Mesenchymal stem cell (in vitro differentiated cells and primary cell): ENCODE measurements at regions not wholly inside any gene's neighbourhood (a gene's known extent, or its start where the extent isn't known, plus 50 kb on each side); places are given as distances from the start of the nearest gene placed in this dataset.

Experiments
- DNase-seq: peaks from one replicate; pipeline ENCODE4 v3.0.0-alpha.2; 2013
- H2AFZ ChIP-seq: one replicate; pipeline ENCODE4 v1.6.1; 2013; ENCODE audit warnings: low read depth, mild to moderate bottlenecking, control low read depth, inconsistent platforms, low read length, moderate library complexity
- H2AK5ac ChIP-seq: 2 replicates; pipeline ENCODE4 v1.6.1; 2013; ENCODE audit warnings: low read length, moderate library complexity, mild to moderate bottlenecking, inconsistent platforms; ENCODE audit not compliant: severe bottlenecking
- H2BK120ac ChIP-seq: one replicate; pipeline ENCODE4 v1.6.1; 2013; ENCODE audit warnings: low read depth, mild to moderate bottlenecking, inconsistent platforms, low read length, moderate library complexity
- H2BK12ac ChIP-seq, 2 experiments: one replicate each; pipeline ENCODE4 v1.6.1; 2013; ENCODE audit warnings: inconsistent platforms in 2 of 2, low read length in 2 of 2, mild to moderate bottlenecking in 2 of 2, moderate library complexity in 2 of 2, control low read depth in 1 of 2
- H2BK15ac ChIP-seq: one replicate; pipeline ENCODE4 v1.6.1; 2013; ENCODE audit warnings: mild to moderate bottlenecking, low read depth, inconsistent platforms; ENCODE audit not compliant: poor library complexity, severe bottlenecking
- H2BK5ac ChIP-seq: 2 replicates; pipeline ENCODE4 v1.6.1; 2013; ENCODE audit warnings: low read depth, mild to moderate bottlenecking, low read length, control low read depth, inconsistent platforms; ENCODE audit not compliant: poor library complexity, severe bottlenecking
- H3K14ac ChIP-seq, 2 experiments: one replicate each; pipeline ENCODE4 v1.6.1; 2013; ENCODE audit warnings: inconsistent platforms in 2 of 2, low read length in 2 of 2, control low read depth in 1 of 2, mild to moderate bottlenecking in 1 of 2, moderate library complexity in 1 of 2
- H3K18ac ChIP-seq, 2 experiments: one replicate each; pipeline ENCODE4 v1.6.1; 2013; ENCODE audit warnings: inconsistent platforms in 2 of 2, low read length in 2 of 2, control low read depth in 1 of 2, low read depth in 1 of 2, mild to moderate bottlenecking in 1 of 2
- H3K23ac ChIP-seq, 2 experiments: one replicate each; pipeline ENCODE4 v1.6.1; 2013; ENCODE audit warnings: inconsistent platforms in 2 of 2, low read length in 2 of 2, mild to moderate bottlenecking in 2 of 2, moderate library complexity in 2 of 2, control low read depth in 1 of 2
- H3K27ac ChIP-seq: 2 replicates; pipeline ENCODE4 v1.5.1; 2013; ENCODE audit warnings: mild to moderate bottlenecking, moderate library complexity, low read length, control low read depth, inconsistent platforms; ENCODE audit not compliant: poor library complexity, severe bottlenecking
- H3K27me3 ChIP-seq, 2 experiments: 2 replicates each; pipeline versions ENCODE4 v1.6.1 to v1.7.0; 2013; ENCODE audit warnings: low read length in 2 of 2, mild to moderate bottlenecking in 2 of 2, moderate library complexity in 2 of 2, control low read depth in 1 of 2, inconsistent platforms in 1 of 2; ENCODE audit not compliant: control insufficient read depth in 1 of 2, insufficient read depth in 1 of 2
- H3K36me3 ChIP-seq, 2 experiments: 2 replicates each; pipeline versions ENCODE4 v1.6.1 to v1.7.0; 2013; ENCODE audit warnings: low read length in 2 of 2, control low read depth in 1 of 2, inconsistent platforms in 1 of 2, low read depth in 1 of 2, mild to moderate bottlenecking in 1 of 2; ENCODE audit not compliant: insufficient read depth in 2 of 2, control insufficient read depth in 1 of 2
- H3K4ac ChIP-seq, 2 experiments: one replicate each; pipeline ENCODE4 v1.6.1; 2013; ENCODE audit warnings: inconsistent platforms in 2 of 2, low read length in 2 of 2, mild to moderate bottlenecking in 2 of 2, moderate library complexity in 2 of 2, control low read depth in 1 of 2, low read depth in 1 of 2
- H3K4me1 ChIP-seq: 2 replicates; pipeline ENCODE4 v1.6.1; 2013; ENCODE audit warnings: low read depth, low read length, control low read depth; ENCODE audit not compliant: control insufficient read depth, insufficient read depth
- H3K4me2 ChIP-seq: 2 replicates; pipeline ENCODE4 v1.6.1; 2013; ENCODE audit warnings: low read length, mild to moderate bottlenecking, inconsistent platforms; ENCODE audit not compliant: poor library complexity, severe bottlenecking
- H3K4me3 ChIP-seq, 2 experiments: 2 replicates each; pipeline versions ENCODE4 v1.5.1 to v1.7.0; 2013; ENCODE audit warnings: low read length in 2 of 2, mild to moderate bottlenecking in 2 of 2, control low read depth in 1 of 2, low read depth in 1 of 2; ENCODE audit not compliant: insufficient read depth in 1 of 2
- H3K79me1 ChIP-seq: replicated peaks from 2 replicates; pipeline ENCODE4 v1.6.1; 2013; ENCODE audit warnings: mild to moderate bottlenecking, control low read depth, low read length, inconsistent platforms; ENCODE audit not compliant: poor library complexity, severe bottlenecking
- H3K9ac ChIP-seq: 2 replicates; pipeline ENCODE4 v1.7.0; 2013; ENCODE audit warnings: mild to moderate bottlenecking, low read length, moderate library complexity
- H3K9me3 ChIP-seq: 2 replicates; pipeline ENCODE4 v1.7.0; 2013; ENCODE audit warnings: mild to moderate bottlenecking, low read length; ENCODE audit not compliant: control insufficient read depth
- H4K8ac ChIP-seq: one replicate; pipeline ENCODE4 v1.6.1; 2013; ENCODE audit warnings: inconsistent platforms, mild to moderate bottlenecking, low read length, moderate library complexity
- H4K91ac ChIP-seq: one replicate; pipeline ENCODE4 v1.6.1; 2013; ENCODE audit warnings: mild to moderate bottlenecking, low read length, inconsistent platforms
- WGBS: methylation state at CpG from one replicate; pipeline ENCODE4 v1.1.7; 2013; ENCODE audit warnings: mixed read lengths; 5-methylcytosine and 5-hydroxymethylcytosine counted together

DNA sequence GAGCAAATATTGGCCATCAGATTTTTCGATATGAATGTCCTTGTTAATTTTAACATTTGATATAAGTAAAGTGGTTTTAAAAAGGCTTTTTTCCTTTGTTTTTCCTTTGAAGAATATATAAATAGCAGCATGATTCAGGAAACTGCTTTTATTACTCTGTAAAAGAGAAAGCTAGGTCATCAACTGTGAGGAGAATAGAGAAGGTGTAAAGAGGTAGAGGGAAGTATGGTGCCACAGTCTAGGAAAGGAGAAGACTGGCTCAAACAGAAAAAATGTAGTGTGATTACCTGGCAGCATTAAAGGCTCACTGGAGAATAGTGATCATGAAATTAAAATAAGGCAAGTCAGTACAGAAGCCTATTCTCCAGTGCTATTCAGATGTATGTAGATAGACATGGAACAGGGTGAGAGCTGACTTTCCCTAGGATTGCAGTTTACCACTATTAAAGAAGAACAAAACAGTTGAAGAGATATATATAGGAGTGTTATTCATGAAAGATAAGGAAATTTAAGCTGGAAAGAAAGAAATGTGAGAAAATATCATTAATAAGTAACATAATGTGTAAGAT, 1115.9 kb upstream of the PCDH9 start:
- Histone ChIP-seq H4K91ac (no peak overlapping the region), H4K8ac (no peak overlapping the region), H3K4me2 (no peak overlapping the region), H3K4ac (no peak overlapping the region), H3K27ac (no peak overlapping the region), H3K4me1 (no peaks in the 10 kb centered on the region), H3K9ac (no peak overlapping the region), H2BK5ac (no peak overlapping the region), H2AFZ (no peak overlapping the region), H3K9me3 (peaks cover 26% of the 10 kb centered on the region), H3K36me3 (no peaks in the 10 kb centered on the region), H3K23ac (no peak overlapping the region), H3K18ac (no peak overlapping the region), H3K79me1 (no peaks in the 10 kb centered on the region), H3K14ac (no peak overlapping the region), H2BK120ac (no peak overlapping the region), H3K4me3 (no peak overlapping the region), H3K27me3 (no peaks in the 10 kb centered on the region), H2BK12ac (no peak overlapping the region), H2BK15ac (no peak overlapping the region), H2AK5ac (no peak overlapping the region)
- WGBS = 83% methylated on average over 1 of the region's 1 CpG
- no peak for DNase-seq

GRCh38 chr13:68323124-68323523, 1093.0 kb upstream of the PCDH9 start:
- H3K18ac ChIP-seq = no peak overlapping the region
- no peaks in the 10 kb centered on the region for H3K4me1 ChIP-seq
- H3K27me3 ChIP-seq = no peaks in the 10 kb centered on the region
- H2AK5ac ChIP-seq = no peak overlapping the region
- H2AFZ ChIP-seq = no peak overlapping the region
- H3K36me3 ChIP-seq = no peaks in the 10 kb centered on the region
- no peak overlapping the region for H2BK120ac ChIP-seq
- no peak overlapping the region for H3K23ac ChIP-seq
- no peak overlapping the region for H4K8ac ChIP-seq
- H3K14ac ChIP-seq = no peak overlapping the region
- no peak overlapping the region for H4K91ac ChIP-seq
- no peak overlapping the region for H2BK12ac ChIP-seq
- H3K27ac ChIP-seq = no peak overlapping the region
- 81% methylated on average over 2 of the region's 2 CpGs for WGBS
- no peak overlapping the region for H3K9ac ChIP-seq
- DNase-seq = no peak
- H2BK15ac ChIP-seq = no peak overlapping the region
- no peak overlapping the region for H3K4ac ChIP-seq
- peaks cover 28% of the 10 kb centered on the region for H3K9me3 ChIP-seq
- no peaks in the 10 kb centered on the region for H3K79me1 ChIP-seq
- H2BK5ac ChIP-seq = no peak overlapping the region
- H3K4me2 ChIP-seq = no peak overlapping the region
- H3K4me3 ChIP-seq = no peak overlapping the region

GRCh38 chr13:68319384-68319783, 1089.2 kb upstream of the PCDH9 start:
- H3K36me3 ChIP-seq = no peaks in the 10 kb centered on the region
- H2AFZ ChIP-seq = no peak overlapping the region
- no peaks in the 10 kb centered on the region for H3K4me1 ChIP-seq
- H3K23ac ChIP-seq = no peak overlapping the region
- no peak overlapping the region for H3K18ac ChIP-seq
- no peaks in the 10 kb centered on the region for H3K79me1 ChIP-seq
- H2BK12ac ChIP-seq = no peak overlapping the region
- H3K4me3 ChIP-seq = no peak overlapping the region
- H3K4me2 ChIP-seq = no peak overlapping the region
- H4K91ac ChIP-seq = no peak overlapping the region
- no peak overlapping the region for H2BK120ac ChIP-seq
- no peak overlapping the region for H3K27ac ChIP-seq
- no peak overlapping the region for H2BK15ac ChIP-seq
- no peaks in the 10 kb centered on the region for H3K27me3 ChIP-seq
- no peak overlapping the region for H3K14ac ChIP-seq
- no peak overlapping the region for H3K4ac ChIP-seq
- 66% methylated on average over 2 of the region's 2 CpGs for WGBS
- no peak overlapping the region for H2BK5ac ChIP-seq
- no peak for DNase-seq
- H3K9me3 ChIP-seq = peaks cover 42% of the 10 kb centered on the region
- H4K8ac ChIP-seq = no peak overlapping the region
- H2AK5ac ChIP-seq = no peak overlapping the region
- H3K9ac ChIP-seq = no peak overlapping the region

DNA sequence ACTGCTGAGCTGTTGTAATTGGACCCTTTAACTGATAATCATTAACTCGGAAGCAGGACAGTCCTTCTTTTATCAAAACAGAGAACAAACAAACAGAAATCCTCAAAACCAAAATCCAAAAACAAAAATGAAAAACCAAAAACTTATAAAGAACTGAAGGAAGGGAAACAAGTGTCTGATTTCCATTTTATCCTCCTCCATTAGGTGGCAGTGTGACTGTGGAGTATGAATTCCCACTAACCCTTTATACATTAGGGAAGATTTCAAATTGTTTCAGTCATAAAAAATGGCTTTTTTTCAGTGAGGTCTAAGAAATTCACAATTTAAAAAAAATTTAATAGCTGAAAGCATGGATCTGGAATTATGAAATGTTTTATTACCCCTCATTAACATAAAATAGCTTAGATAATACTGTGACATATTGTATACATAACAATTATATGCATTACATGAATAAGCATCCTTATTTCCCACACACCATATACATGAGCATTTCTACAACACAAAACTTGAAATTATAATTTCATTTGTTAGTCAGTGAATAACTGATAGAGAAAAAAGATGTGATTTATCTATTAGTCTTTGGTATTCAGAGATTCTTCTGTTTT, 1074.3 kb upstream of the PCDH9 start:
- no peak overlapping the region for H4K91ac ChIP-seq
- H2BK15ac ChIP-seq = no peak overlapping the region
- H3K4ac ChIP-seq = no peak overlapping the region
- H3K9ac ChIP-seq = no peak overlapping the region
- no peak overlapping the region for H3K23ac ChIP-seq
- H2BK120ac ChIP-seq = no peak overlapping the region
- no peaks in the 10 kb centered on the region for H3K27me3 ChIP-seq
- no peak overlapping the region for H2BK12ac ChIP-seq
- H3K4me2 ChIP-seq = no peak overlapping the region
- no peaks in the 10 kb centered on the region for H3K36me3 ChIP-seq
- no peak overlapping the region for H3K27ac ChIP-seq
- H2AFZ ChIP-seq = no peak overlapping the region
- no peaks in the 10 kb centered on the region for H3K9me3 ChIP-seq
- no peaks in the 10 kb centered on the region for H3K4me1 ChIP-seq
- H3K14ac ChIP-seq = no peak overlapping the region
- H4K8ac ChIP-seq = no peak overlapping the region
- H3K79me1 ChIP-seq = no peaks in the 10 kb centered on the region
- H3K18ac ChIP-seq = no peak overlapping the region
- no peak overlapping the region for H3K4me3 ChIP-seq
- no CpG with 5 or more reads among the region's 1 CpG for WGBS
- H2AK5ac ChIP-seq = no peak overlapping the region
- no peak overlapping the region for H2BK5ac ChIP-seq
- DNase-seq = peak; percentile 40
